Left lung (tissue), 4 donors: ENCODE measurements at regions not wholly inside any gene's neighbourhood (a gene's known extent, or its start where the extent isn't known, plus 50 kb on each side); places are given as distances from the start of the nearest gene placed in this dataset.

Experiments
- ATAC-seq: fragments of 200-7000 bp; cut with Tn5 transposase; one replicate; pipeline ENCODE4 v1.9.1; 2020; ENCODE audit warnings: moderate library complexity
- DNase-seq, 4 donors: peaks; one replicate each; pipeline ENCODE4 v3.0.0-alpha.2; 2013 to 2020
- H3K27ac ChIP-seq, 2 donors: fragments of 200-600 bp; sonication (generic) in 1 of 2; one replicate each; pipeline versions ENCODE4 v1.5.0 to v1.8.0; 2020 to 2021
- H3K27me3 ChIP-seq, 2 donors: fragments of 200-600 bp; sonication (generic) in 1 of 2; one replicate each; pipeline versions ENCODE4 v1.5.0 to v1.8.0; 2020 to 2021
- H3K36me3 ChIP-seq, 2 donors: fragments of 200-600 bp; sonication (generic) in 1 of 2; one replicate each; pipeline versions ENCODE4 v1.5.0 to v1.8.0; 2020 to 2021
- H3K4me1 ChIP-seq, 2 donors: fragments of 200-600 bp; one replicate each; pipeline ENCODE4 v1.8.0; 2021
- H3K4me3 ChIP-seq, 2 donors: fragments of 200-600 bp; sonication (generic) in 1 of 2; one replicate each; pipeline versions ENCODE4 v1.5.0 to v1.8.0; 2020 to 2021; ENCODE audit warnings: mild to moderate bottlenecking in 1 of 2
- H3K9me3 ChIP-seq, 2 donors: fragments of 200-600 bp; sonication (generic) in 1 of 2; one replicate each; pipeline versions ENCODE4 v1.5.0 to v1.8.0; 2020 to 2021
- intact Hi-C, 2 donors: fragments of 100-400 bp; cut with DNase I; formaldehyde crosslinking; loops; one replicate each; pipeline versions ENCODE4 v1.11.2 to v1.14.2; 2022
- TF ChIP-seq, protein P1 (sequence below), 2 donors: fragments of 200-600 bp; sonication (generic) in 1 of 2; IDR thresholded peaks; one replicate each; pipeline versions ENCODE4 v1.5.0 to v1.8.0; 2021; ENCODE audit warnings: antibody characterized with exemption in 2 of 2
- donor health status: DM: no; HTN: yes; CAD: no.
- donor health status: DM: no; HTN: no; CAD: no.

DNA sequence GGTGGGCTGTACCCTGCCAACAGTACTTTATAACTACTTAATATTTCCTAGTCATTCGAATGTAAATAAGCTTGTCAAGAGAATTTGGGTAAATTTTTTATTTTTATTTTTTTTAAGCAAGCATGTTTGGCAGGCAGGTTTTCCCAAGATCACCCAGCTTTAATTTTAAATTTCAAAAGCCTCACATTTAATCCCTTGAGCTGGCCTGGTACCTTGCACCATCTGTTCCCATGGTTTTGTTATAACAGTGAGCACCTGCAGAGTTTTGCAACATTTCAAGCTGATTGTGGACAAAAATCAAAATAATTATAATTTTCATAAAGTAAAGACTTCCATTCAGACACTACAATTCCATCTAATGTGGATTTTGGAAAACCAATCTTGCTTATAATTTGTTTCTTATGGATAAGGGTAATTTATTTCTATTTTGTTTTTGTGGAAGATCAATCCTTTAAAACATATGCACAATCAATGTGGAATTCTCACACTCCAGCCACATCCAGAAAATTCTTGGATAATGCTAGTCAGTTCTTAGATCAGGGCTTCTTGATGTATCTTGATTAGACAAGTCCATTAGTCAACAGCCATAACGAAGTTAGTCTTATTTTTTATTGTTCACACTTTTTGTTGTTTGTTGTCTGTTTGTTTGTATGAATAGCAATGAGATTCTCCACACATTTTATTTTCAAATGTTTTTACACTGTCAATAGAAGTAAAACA, 689.3 kb downstream of the NR4A2 start:
- Histone ChIP-seq H3K9me3 (no peaks in the 10 kb centered on the region), H3K4me1 (no peaks in the 10 kb centered on the region), H3K27ac (no peak overlapping the region), H3K36me3 (no peaks in the 10 kb centered on the region), H3K4me3 (no peak overlapping the region), H3K27me3 (no peaks in the 10 kb centered on the region)
- no peak for DNase-seq
- TF ChIP-seq, protein P1, sequence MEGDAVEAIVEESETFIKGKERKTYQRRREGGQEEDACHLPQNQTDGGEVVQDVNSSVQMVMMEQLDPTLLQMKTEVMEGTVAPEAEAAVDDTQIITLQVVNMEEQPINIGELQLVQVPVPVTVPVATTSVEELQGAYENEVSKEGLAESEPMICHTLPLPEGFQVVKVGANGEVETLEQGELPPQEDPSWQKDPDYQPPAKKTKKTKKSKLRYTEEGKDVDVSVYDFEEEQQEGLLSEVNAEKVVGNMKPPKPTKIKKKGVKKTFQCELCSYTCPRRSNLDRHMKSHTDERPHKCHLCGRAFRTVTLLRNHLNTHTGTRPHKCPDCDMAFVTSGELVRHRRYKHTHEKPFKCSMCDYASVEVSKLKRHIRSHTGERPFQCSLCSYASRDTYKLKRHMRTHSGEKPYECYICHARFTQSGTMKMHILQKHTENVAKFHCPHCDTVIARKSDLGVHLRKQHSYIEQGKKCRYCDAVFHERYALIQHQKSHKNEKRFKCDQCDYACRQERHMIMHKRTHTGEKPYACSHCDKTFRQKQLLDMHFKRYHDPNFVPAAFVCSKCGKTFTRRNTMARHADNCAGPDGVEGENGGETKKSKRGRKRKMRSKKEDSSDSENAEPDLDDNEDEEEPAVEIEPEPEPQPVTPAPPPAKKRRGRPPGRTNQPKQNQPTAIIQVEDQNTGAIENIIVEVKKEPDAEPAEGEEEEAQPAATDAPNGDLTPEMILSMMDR (IDR thresholded peaks at IDR 0.05), result no peak
- ATAC-seq, result no peak
- intact Hi-C loops, result no loop called here

DNA sequence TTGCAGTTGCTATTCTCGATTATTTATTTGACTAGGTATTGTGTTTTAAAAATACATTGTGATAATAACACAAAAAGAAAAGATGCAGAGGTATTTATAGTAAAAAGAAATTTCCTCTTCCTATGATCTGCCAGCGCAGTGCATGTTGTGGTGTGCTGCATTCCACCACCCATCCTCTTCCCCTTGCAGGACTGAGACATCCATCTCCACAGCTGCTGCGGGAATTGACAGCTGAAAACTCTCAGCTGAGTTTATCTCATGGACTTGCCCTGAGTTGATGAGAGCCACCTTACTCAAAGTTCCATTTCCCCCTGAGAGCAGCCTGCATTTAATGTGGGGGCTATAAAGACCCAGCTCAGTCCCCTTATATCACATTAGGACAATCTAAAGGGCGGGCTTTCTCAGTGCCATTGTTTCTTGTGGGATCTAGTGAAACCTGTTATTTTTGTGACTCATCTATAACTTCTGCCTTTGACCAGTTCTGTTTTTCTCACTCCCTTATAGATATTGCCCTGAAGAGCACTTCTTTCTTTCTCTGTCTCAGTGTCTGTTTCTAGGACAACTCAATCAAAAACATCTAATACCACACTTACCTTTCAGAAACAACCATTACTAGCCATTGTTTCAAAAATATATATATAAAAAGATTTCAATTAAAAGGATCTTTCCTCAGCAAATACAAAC, 698.5 kb downstream of the NR4A2 start:
- peak; percentile 47 for ATAC-seq

DNA sequence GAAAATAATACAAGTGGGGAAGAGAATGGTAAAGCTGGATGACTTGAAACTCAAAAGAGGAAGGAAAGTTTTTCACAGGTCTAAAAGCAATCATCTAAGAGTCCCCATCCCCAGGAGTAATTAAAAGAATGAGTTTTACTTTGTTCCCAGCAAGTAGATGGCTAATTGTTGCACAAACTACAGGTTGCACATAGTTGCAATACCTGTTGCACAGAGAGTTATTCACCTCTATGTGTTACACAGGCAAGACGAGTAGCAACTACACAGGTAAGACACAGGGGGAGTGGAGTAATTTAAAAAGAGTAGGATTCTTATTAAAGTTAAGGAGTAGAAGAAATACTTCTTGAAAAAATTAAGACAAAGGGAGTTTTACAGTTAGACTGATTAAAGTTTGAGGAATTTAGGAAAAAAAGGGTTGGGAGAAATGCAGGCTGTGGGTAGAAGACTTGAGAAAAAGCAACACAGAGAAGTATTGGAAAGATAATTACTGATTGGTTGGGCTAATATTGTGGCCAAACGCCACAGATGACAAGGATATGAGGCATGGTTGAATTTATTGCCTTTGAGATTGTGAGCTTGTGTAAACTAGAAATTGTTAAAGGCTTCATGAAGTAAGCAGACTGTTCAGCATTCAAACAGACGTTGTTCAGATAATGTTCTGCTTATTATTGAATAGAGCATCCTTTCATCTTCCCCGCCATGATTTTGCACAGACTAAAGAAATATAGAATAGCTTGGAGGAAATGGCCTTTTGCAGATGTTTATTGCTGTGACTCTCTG, 699.3 kb downstream of the NR4A2 start:
- H3K27ac ChIP-seq, result no peak overlapping the region
- TF ChIP-seq, protein P1 (IDR thresholded peaks at IDR 0.05), result no peak
- DNase-seq (no peak), ATAC-seq (no peak)
- H3K36me3 ChIP-seq, result no peaks in the 10 kb centered on the region
- no peak overlapping the region for H3K4me3 ChIP-seq
- no peaks in the 10 kb centered on the region for H3K9me3 ChIP-seq
- H3K4me1 ChIP-seq, result no peaks in the 10 kb centered on the region
- intact Hi-C loops, result no loop called here
- no peaks in the 10 kb centered on the region for H3K27me3 ChIP-seq

More for the DNA sequence above, 698.5 kb downstream of the NR4A2 start:
- H3K27me3 ChIP-seq, result no peaks in the 10 kb centered on the region
- no peaks in the 10 kb centered on the region for H3K4me1 ChIP-seq
- no peaks in the 10 kb centered on the region for H3K9me3 ChIP-seq
- intact Hi-C loops, result no loop called here
- TF ChIP-seq, protein P1 (IDR thresholded peaks at IDR 0.05), result no peak
- no peak for DNase-seq
- no peak overlapping the region for H3K27ac ChIP-seq
- H3K36me3 ChIP-seq, result no peaks in the 10 kb centered on the region
- H3K4me3 ChIP-seq, result no peak overlapping the region

DNA sequence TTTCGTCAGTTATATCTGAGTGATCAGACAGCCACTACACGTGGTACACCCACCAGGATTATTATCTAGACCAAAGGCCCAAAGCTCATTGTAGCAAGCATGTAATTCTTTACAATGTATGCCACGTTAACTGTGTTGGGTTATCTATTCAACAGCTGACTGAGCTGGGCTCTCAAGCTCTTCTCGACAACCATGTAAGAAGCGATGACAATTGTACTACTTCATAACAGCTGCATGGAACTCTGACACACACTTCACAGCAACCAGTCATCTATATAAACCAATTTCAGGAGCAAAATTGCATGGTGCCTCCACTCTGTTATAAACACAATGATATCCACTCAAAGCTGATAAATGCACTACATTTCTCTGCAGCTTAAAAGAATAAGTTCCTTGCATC, 701.8 kb downstream of the NR4A2 start:
- no peaks in the 10 kb centered on the region for H3K27me3 ChIP-seq
- DNase-seq, result no peak
- intact Hi-C loops, result no loop called here
- H3K4me1 ChIP-seq, result no peaks in the 10 kb centered on the region
- ATAC-seq, result no peak
- no peak overlapping the region for H3K4me3 ChIP-seq
- H3K27ac ChIP-seq, result no peak overlapping the region
- H3K9me3 ChIP-seq, result no peaks in the 10 kb centered on the region
- H3K36me3 ChIP-seq, result no peaks in the 10 kb centered on the region
- TF ChIP-seq, protein P1 (IDR thresholded peaks at IDR 0.05), result no peak

DNA sequence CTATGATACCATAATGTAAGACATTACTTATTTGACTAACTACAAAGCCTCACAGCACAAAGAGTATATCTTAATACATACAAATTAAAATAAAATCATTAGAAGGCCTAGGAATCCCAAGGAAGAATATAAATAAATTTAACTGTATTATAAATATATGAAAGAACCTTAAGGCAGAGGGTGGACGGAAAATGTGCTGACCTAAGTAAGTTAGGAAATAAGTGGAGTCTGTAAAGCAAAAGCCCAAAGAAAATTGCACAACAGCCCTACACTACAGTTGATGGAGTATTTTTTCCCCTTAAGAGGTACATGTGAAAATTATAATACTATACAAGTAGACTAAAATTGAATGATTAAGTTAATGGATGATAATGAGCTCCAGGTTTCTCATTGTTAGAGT, 710.1 kb downstream of the NR4A2 start:
- no peaks in the 10 kb centered on the region for H3K27me3 ChIP-seq
- TF ChIP-seq, protein P1 (IDR thresholded peaks at IDR 0.05), result no peak
- no peak for ATAC-seq
- H3K4me3 ChIP-seq, result no peak overlapping the region
- no peaks in the 10 kb centered on the region for H3K9me3 ChIP-seq
- no peak overlapping the region for H3K27ac ChIP-seq
- H3K4me1 ChIP-seq, result no peaks in the 10 kb centered on the region
- H3K36me3 ChIP-seq, result no peaks in the 10 kb centered on the region
- intact Hi-C loops, result no loop called here
- no peak for DNase-seq
